ENCODE measurements at regions not wholly inside any gene's neighbourhood (a gene's known extent, or its start where the extent isn't known, plus 50 kb on each side); places are given as distances from the start of the nearest gene placed in this dataset.

DNA sequence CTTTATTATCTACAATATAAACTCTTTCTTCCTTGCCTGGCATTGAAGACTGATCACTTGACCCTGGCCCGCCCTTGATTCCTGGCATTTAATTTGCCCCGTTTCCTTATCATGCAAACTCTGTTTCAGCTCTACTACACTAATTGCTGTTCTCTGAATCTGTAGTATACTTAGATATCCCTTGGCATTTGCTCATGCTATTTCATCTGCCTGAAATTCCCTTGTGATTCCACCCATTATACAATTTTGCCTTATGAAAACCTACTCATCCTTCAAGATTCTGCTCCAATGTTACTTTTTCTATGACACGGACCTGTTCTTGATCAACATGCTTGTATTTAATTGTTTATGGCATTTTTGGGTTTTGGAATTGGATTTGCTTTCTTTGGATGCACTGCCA lies 459.9 kb upstream of the AMOT start:
- ATAC-seq (ENCODE audit: low read depth) (no peak), DNase-seq (no peak)
- CTCF ChIA-PET, result no interaction called here
- intact Hi-C loops (cut with micrococcal nuclease), result no loop called here
- TF ChIP-seq CTCF (IDR thresholded peaks at IDR 0.05), result no peak
- POLR2A ChIA-PET, result no interaction called here
- Mint-ChIP-seq H3K27me3 (no peaks in the 10 kb centered on the region), H3K36me3 (ENCODE audit: low read depth) (no peaks in the 10 kb centered on the region), H3K9me3 (peaks cover 2% of the 10 kb centered on the region), H3K4me1 (no peaks in the 10 kb centered on the region), H3K27ac (no peak overlapping the region), H3K4me3 (no peak overlapping the region)

DNA sequence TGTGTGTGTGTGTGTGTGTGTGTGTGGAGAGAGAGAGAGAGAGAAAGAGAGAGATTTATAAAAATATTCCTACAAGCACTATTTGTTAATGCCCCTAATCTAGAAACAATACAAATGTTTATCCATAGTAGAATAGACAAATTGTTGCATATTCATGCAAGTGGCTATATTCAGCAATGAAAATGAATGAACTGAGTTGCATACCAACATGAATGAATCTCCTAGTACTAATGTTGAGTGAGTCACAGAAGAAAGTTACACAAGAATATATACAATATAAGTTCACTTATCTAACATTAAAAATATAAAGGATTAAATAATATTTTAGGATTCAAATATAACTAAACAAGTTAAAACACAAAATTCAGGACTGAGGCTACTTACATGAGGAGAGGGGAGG lies 456.8 kb upstream of the AMOT start:
- no peaks in the 10 kb centered on the region for H3K27me3 Mint-ChIP-seq

GRCh38 chrX:113289503-113289902 lies 448.9 kb upstream of the AMOT start:
- Mint-ChIP-seq H3K4me3 (no peak overlapping the region), H3K27ac (no peak overlapping the region), H3K36me3 (ENCODE audit: low read depth) (no peaks in the 10 kb centered on the region), H3K9me3 (no peaks in the 10 kb centered on the region), H3K27me3 (no peaks in the 10 kb centered on the region), H3K4me1 (no peaks in the 10 kb centered on the region)
- no peak for ATAC-seq (ENCODE audit: low read depth)
- ChIA-PET POLR2A (no interaction called here), CTCF (no interaction called here)
- no peak for DNase-seq
- TF ChIP-seq CTCF (IDR thresholded peaks at IDR 0.05), result no peak
- intact Hi-C loops (cut with micrococcal nuclease), result no loop called here

More for the DNA sequence above, 456.8 kb upstream of the AMOT start:
- Mint-ChIP-seq H3K27ac (no peak overlapping the region), H3K4me3 (no peak overlapping the region), H3K4me1 (no peaks in the 10 kb centered on the region), H3K36me3 (ENCODE audit: low read depth) (no peaks in the 10 kb centered on the region), H3K9me3 (peaks cover 2% of the 10 kb centered on the region)
- CTCF ChIA-PET, result no interaction called here
- no peak for ATAC-seq (ENCODE audit: low read depth)
- POLR2A ChIA-PET, result no interaction called here
- intact Hi-C loops (cut with micrococcal nuclease), result no loop called here
- no peak for DNase-seq
- TF ChIP-seq CTCF (IDR thresholded peaks at IDR 0.05), result no peak

- TF ChIP-seq CTCF (IDR thresholded peaks at IDR 0.05), result no peak
- DNase-seq (no peak), ATAC-seq (ENCODE audit: low read depth) (no peak)
- Mint-ChIP-seq H3K9me3 (no peaks in the 10 kb centered on the region), H3K27ac (no peak overlapping the region), H3K4me3 (no peak overlapping the region), H3K27me3 (no peaks in the 10 kb centered on the region), H3K4me1 (no peaks in the 10 kb centered on the region), H3K36me3 (ENCODE audit: low read depth) (no peaks in the 10 kb centered on the region)
- intact Hi-C loops (cut with micrococcal nuclease), result no loop called here
- CTCF ChIA-PET, result no interaction called here
- POLR2A ChIA-PET, result no interaction called here
These were observed 447.1 kb upstream of the AMOT start for GRCh38 chrX:113287761-113288160.

DNA sequence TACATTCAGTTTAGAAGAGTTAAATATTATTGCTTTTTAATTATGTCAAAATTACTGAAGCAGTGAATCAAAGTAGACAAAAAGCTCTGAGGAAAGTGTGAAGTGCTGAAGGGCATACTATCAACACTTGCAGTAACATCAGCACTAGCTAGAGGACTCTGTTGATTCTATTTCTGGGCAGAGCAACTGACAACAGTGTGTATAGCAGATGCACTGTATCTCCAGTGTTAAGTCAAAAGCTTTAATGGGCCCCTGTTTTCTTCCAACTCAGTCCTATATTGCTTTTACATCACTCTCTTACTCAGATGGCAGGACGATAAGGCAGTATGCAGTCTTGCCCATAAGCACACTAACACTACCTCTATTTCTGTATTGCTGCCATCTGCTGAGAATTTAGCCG lies 435.2 kb upstream of the AMOT start:
- Mint-ChIP-seq H3K27ac (no peak overlapping the region), H3K4me3 (no peak overlapping the region), H3K4me1 (no peaks in the 10 kb centered on the region), H3K9me3 (no peaks in the 10 kb centered on the region), H3K27me3 (no peaks in the 10 kb centered on the region), H3K36me3 (ENCODE audit: low read depth) (no peaks in the 10 kb centered on the region)
- CTCF ChIA-PET, result no interaction called here
- ATAC-seq (ENCODE audit: low read depth), result no peak
- POLR2A ChIA-PET, result no interaction called here
- no peak for TF ChIP-seq CTCF (IDR thresholded peaks at IDR 0.05)
- no peak for DNase-seq
- intact Hi-C loops (cut with micrococcal nuclease), result no loop called here
